ENCODE measurements at regions not wholly inside any gene's neighbourhood (a gene's known extent, or its start where the extent isn't known, plus 50 kb on each side); places are given as distances from the start of the nearest gene placed in this dataset.

DNA sequence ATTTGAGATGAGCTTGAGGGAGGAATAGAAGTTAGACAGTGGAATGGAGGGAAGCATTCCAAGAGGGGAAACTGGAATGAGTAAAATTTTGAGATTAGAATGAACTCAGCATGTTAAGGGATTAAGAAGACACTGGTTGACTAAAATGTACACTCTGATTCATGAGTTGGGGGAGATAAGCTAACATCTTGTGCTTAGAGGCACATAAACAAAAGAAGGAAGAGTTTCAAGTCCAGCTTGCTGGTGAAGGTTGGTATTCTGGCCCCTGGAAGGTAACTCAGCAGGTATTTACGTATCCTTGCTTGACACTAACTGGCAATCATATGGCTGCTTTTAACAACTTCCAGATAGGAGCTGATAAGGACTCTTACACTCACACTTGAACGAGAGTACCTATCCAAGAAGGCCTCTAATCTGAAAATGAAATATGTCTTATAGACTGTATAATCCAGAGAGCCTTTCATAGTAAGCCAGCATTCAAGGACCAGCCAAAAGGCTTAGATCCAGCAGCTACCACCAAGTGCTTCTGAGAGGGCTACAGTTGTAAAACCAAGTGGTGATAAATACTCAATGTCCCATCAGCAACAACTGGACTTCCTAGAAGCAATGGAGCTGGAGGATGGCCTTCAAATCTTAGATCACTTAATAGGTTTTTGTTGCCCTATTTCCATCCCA lies 149.7 kb upstream of the SERP2 start:
- Histone ChIP-seq H3K79me2 (ENCODE audit: control insufficient read depth in 1 of 2, insufficient read depth in 2 of 2, low read length in 2 of 2) (no peaks in the 10 kb centered on the region), H3K79me1 (ENCODE audit: low read depth, low read length) (no peaks in the 10 kb centered on the region), H3K36me3 (ENCODE audit: control insufficient read depth in 2 of 4, insufficient read depth in 4 of 4, low read length in 3 of 4) (no peaks in the 10 kb centered on the region), H3K14ac (ENCODE audit: insufficient read length) (no peak overlapping the region), H4K8ac (ENCODE audit: extremely low read depth, insufficient read depth, low read length) (no peak overlapping the region), H2BK120ac (replicated peaks; ENCODE audit: low read depth, low read length) (no peak overlapping the region), H3K18ac (ENCODE audit: extremely low read depth, low read length) (no peak overlapping the region), H3K23me2 (ENCODE audit: low read depth, low read length) (no peaks in the 10 kb centered on the region), H3K27me3 (replicated peaks in 1 of 4; ENCODE audit: control insufficient read depth in 3 of 4, extremely low read depth in 1 of 4, insufficient read depth in 3 of 4, low read length in 3 of 4) (no peaks in the 10 kb centered on the region), H2BK5ac (ENCODE audit: low read depth, low read length) (no peak overlapping the region), H3K9ac (replicated peaks in 1 of 4; ENCODE audit: extremely low read depth in 1 of 4, low read depth in 3 of 4, low read length in 3 of 4) (no peak overlapping the region), H3K4me3 (ENCODE audit: extremely low read depth in 1 of 4, insufficient read depth in 2 of 4, low read depth in 3 of 4, low read length in 4 of 4) (no peak overlapping the region), H3K27ac (ENCODE audit: low read depth, low read length) (no peak overlapping the region), H2BK15ac (ENCODE audit: low read length) (no peak overlapping the region), H4K91ac (replicated peaks; ENCODE audit: insufficient read length, low read length) (no peak overlapping the region), H2BK12ac (ENCODE audit: low read depth, low read length) (no peak overlapping the region), H2AFZ (ENCODE audit: low read length) (no peak overlapping the region), H3K23ac (ENCODE audit: insufficient read length) (no peak overlapping the region), H3K56ac (replicated peaks; ENCODE audit: insufficient read length, low read depth, low read length) (no peak overlapping the region), H3K4me2 (ENCODE audit: insufficient read depth in 1 of 2, low read depth in 2 of 2, low read length in 2 of 2) (no peak overlapping the region), H3K9me3 (ENCODE audit: insufficient read depth in 2 of 2, low read depth in 1 of 2, low read length in 1 of 2) (no peaks in the 10 kb centered on the region), H2AK5ac (ENCODE audit: low read depth, low read length) (no peak overlapping the region), H4K5ac (ENCODE audit: insufficient read length, low read depth, low read length) (no peak overlapping the region), H2BK20ac (ENCODE audit: low read length) (no peak overlapping the region), H3K4ac (replicated peaks; ENCODE audit: insufficient read length, low read depth, low read length) (no peak overlapping the region), H3K4me1 (replicated peaks in 1 of 4; ENCODE audit: control insufficient read depth in 3 of 4, insufficient read depth in 4 of 4, low read length in 3 of 4) (no peaks in the 10 kb centered on the region; a peak in 1 of 7 replicates), H4K20me1 (replicated peaks in 1 of 2; ENCODE audit: control insufficient read depth in 1 of 2, insufficient read depth in 2 of 2, low read length in 2 of 2) (no peaks in the 10 kb centered on the region)
- ChIA-PET CTCF (ENCODE audit: partially characterized antibody) (interaction anchor here (0.7 to 1.8 kb wide), 9 partner anchors 8 to 215 kb away, joined by 3 to 5 read pairs (median 3); no protein-coding TSS in a partner anchor), POLR2A (ENCODE audit: partially characterized antibody) (interaction anchor here (0.8 kb wide), 1 partner anchor 8 kb away, joined by 3 read pairs; no protein-coding TSS in a partner anchor)
- 52% methylated on average over 2 of the region's 2 CpGs; no CpG with 5 or more reads in 1 of the 2 experiments for WGBS, 2 experiments (ENCODE audit: extremely low coverage in 1 of 2, insufficient coverage in 1 of 2, insufficient read length in 1 of 2, insufficient replicate concordance in 2 of 2, low coverage in 1 of 2, low lambda C conversion rate in 2 of 2, missing lambda C conversion rate in 1 of 2)
- no peak for DNase-seq (ENCODE audit: low read depth in 1 of 2, low spot score in 2 of 2)
- no peak for FAIRE-seq
- TF ChIP-seq POU5F1 (IDR thresholded peaks at IDR 0.05; ENCODE audit: low read depth, low read length) (no peak), CHD1 (IDR thresholded peaks at IDR 0.05; ENCODE audit: low read depth, low read length) (no peak), KDM4A (IDR thresholded peaks at IDR 0.05; ENCODE audit: low read depth, low read length, severe bottlenecking) (no peak), SIX5 (IDR thresholded peaks at IDR 0.05; ENCODE audit: low read depth, low read length) (no peak), SAP30 (IDR thresholded peaks at IDR 0.05; ENCODE audit: insufficient read depth, insufficient replicate concordance, low read length) (no peak), BACH1 (IDR thresholded peaks at IDR 0.05; ENCODE audit: low read length) (no peak), CEBPB (IDR thresholded peaks at IDR 0.05; ENCODE audit: low read depth, low read length) (no peak)
- TF ChIP-seq, protein P1, sequence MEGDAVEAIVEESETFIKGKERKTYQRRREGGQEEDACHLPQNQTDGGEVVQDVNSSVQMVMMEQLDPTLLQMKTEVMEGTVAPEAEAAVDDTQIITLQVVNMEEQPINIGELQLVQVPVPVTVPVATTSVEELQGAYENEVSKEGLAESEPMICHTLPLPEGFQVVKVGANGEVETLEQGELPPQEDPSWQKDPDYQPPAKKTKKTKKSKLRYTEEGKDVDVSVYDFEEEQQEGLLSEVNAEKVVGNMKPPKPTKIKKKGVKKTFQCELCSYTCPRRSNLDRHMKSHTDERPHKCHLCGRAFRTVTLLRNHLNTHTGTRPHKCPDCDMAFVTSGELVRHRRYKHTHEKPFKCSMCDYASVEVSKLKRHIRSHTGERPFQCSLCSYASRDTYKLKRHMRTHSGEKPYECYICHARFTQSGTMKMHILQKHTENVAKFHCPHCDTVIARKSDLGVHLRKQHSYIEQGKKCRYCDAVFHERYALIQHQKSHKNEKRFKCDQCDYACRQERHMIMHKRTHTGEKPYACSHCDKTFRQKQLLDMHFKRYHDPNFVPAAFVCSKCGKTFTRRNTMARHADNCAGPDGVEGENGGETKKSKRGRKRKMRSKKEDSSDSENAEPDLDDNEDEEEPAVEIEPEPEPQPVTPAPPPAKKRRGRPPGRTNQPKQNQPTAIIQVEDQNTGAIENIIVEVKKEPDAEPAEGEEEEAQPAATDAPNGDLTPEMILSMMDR (IDR thresholded peaks at IDR 0.05; ENCODE audit: control extremely low read depth in 1 of 3, insufficient read depth in 1 of 3, low read depth in 1 of 3, low read length in 3 of 3), result no peak
